Stimulated activated CD4-positive, alpha-beta T cell treated with anti-CD3 and anti-CD28 coated beads, Interleukin-15, amount 100 ng/mL, for 24 hours (primary cell): ENCODE measurements at regions not wholly inside any gene's neighbourhood (a gene's known extent, or its start where the extent isn't known, plus 50 kb on each side); places are given as distances from the start of the nearest gene placed in this dataset.
"Not testable (repeated sequence)": the region's sequence is repeated elsewhere in the genome, so short reads cannot be mapped to it uniquely, and the experiment has no call there.

Source experiments
- DNase-seq: peaks from one replicate; pipeline ENCODE4 v3.0.0-alpha.2; 2020

DNA sequence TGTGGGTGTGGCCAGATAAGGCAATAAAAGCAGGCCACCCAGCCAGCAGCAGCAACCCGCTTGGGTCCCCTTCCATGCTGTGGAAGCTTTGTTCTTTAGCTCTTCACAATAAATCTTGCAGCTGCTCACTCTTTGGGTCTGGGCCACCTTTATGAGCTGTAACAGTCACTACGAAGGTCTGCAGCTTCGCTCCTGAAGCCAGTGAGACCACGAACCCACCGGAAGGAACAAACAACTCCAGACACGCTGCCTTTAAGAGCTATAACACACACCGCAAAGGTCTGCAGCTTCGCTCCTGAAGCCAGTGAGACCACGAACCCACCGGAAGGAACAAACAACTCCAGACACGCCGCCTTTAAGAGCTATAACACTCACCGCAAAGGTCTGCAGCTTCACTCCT, 172.1 kb upstream of the AGTR1 start:
- DNase-seq, result not testable (repeated sequence)

DNA sequence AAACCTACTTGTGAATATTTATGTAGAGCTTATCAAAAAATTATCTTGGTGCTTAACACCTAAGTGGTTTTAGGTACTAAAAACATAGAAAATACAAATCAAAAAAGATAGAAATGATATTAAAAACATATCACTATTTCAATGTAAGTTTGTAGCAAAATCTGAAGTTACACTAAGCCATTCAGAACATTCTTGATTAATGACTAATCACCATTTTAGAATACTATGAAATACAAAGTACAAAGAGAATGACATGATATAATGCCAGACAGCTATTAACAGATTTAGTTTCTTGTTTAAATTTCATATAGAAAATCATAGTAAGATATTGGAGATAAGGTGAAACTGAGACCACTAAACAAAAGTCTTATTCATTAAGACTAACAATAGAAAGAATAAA, 169.7 kb upstream of the AGTR1 start:
- no peak for DNase-seq

DNA sequence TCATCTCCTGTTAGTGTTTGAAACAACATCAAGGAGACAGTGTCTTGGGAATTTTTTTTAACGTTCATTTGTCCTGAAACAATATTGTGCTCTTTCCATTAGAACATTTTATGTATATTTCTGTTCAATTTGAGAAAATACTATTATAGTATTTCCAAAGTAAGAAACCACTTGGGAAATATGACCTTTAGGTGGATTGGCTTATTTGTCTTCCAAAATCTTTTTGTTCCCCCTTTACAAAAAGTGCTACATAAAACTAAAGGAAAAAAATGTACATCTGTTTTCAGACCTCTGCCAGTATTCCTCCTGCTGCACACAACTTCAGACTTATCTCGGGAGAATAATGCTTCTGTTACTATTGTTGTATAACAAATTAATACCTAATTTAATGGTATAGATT, 165.9 kb upstream of the AGTR1 start:
- DNase-seq, result no peak

DNA sequence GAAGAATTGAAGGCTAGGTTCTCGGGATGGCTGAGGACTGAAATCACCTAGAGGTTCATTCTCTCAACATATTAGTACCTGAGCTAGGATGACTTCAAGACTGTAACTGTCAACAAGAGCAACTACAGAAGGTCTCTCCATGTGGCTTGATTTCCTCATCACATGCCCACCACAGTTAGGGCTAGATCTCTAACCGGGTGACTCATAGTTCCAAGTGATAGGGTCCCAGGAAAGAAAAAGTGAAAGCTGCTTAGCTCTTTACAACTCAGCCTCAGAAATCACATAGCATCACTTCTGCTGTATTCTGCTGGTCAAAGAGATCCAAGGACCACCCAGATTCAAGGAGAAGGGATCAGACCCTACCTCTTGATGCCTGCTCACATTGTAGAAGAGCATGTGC, 165.4 kb upstream of the AGTR1 start:
- DNase-seq, result no peak

DNA sequence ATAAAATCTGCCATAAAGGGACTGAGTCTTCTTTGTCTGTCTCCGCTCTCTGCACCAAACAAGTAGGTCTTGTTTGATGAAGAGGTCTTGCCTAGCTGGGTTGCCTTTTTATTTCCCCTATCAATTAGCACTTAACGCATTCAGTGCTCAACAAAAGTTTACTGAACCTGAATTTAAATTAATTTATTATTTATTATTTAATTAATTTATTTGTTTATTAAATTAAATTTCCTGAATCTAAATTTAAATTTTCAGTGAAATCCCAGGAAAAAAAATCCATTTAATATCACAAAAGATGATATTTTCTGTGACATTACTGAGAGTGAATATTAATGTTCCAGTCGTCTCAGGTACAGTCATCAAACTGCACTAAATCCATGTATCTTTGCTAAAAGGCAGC, 164.9 kb upstream of the AGTR1 start:
- DNase-seq, result no peak

DNA sequence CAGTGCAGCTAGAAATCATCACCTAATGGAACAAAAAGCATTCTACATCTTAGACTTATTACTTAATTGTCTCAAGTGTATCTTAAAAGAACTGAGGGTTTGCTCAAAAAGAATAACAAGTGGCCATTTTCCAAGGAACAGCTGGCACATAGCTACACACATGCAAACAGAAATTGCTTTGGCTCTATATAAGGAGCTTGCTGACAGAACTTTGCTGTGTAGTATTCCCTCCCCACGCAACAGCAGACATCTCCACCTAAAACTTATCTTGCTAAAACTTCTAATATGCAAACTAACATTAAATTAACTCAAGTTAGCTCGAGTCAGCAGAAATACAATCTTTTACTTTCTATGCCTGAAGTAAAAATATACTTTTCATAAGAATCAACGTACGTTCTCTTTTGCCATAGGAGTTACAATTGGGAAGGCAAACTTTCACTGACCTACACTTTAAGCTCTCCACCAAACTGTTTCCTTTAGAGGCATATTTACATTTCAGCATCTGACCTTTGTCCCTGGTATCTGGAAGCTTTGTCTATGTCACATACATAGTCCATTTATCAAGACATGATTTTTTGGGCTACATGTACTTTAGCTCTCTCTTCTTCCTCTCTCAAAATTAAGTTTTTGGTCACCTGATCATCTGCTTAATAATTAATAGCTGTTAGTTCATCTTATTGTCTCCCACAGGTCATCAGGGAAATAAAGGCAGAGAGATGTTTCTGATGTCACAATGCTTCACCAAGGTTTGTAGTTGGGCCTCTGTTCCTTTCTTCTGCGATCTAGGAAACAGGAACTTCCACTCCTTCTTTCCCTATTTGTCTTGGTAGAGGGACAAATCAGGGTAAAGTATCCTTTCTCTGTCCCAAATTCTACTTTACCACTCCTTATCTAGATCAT, 163.4 kb upstream of the AGTR1 start:
- no peak for DNase-seq

DNA sequence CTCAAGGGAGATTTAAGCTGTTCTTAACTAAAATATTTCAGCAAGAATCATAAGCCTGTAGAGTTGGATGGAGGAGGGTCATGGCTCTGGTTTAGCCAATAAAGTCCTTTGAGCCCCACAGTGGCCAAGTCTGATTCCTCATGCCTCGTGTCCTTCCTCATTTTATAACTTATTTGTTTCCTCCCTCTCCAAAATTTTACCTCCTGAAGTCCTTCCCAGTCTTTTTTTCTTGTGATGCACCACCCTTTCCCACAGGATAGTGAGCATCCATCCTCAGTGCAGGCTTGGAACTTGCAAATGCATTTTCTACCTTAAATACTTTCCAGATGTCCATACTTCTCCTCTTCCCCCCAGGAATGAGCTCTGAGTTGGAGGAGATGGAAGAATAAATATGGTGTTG, 162.7 kb upstream of the AGTR1 start:
- no peak for DNase-seq

DNA sequence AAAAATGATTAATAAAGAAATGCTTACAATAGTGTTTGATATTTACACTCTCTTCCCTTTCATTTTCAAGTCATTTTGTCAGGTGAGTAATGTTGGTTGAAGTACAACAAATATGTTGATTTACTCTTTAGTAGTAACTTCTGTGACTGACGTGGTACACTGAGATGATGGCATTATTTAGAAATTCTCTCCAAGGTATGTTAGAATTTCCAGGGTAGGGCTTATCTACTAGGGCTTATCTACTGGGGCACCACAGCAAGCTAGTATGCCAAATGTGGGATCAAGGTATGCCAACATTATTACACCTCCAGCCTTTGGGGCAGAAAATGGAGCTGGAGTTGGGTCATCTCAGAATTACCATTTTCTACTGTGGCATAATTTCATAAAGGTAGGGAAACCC, 157.4 kb upstream of the AGTR1 start:
- no peak for DNase-seq

DNA sequence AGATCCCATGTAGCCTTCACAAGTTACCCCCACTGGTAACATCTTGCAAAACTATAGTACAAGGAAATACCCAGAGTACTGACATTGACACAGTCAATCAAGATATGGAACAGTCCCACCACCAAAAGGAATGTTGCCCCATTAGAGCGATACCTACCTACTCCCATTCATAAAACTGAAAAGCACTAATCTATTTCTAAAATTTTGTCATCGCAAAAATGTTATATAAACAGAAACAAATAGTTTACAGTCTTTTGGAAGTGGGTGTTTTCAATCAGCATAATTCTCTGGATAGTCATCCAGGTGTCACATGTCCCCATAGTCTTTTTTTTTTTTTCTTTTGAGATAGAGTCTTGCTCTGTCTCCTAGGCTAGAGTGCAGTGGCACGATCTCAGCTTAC, 156.9 kb upstream of the AGTR1 start:
- DNase-seq, result no peak

DNA sequence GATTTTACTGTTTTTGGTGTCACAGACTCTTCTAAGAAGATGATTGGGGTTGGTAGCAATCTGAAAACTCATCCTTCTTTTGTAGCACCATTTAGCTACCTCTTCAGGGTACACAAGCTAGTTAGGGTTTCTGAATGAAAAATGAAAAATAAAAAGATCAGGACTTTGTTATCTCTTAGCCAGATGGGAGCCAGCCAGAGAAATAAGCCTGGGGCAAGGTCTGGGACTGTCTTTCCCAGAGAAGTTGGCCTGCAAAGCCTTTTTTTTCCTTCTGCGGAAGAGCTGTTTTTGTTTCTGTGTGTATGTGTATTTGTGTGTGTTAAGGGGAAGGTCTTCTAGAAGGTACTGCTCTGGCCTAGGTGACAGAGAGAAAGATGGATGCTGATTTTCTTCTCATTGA, 150.7 kb upstream of the AGTR1 start:
- DNase-seq, result no peak

DNA sequence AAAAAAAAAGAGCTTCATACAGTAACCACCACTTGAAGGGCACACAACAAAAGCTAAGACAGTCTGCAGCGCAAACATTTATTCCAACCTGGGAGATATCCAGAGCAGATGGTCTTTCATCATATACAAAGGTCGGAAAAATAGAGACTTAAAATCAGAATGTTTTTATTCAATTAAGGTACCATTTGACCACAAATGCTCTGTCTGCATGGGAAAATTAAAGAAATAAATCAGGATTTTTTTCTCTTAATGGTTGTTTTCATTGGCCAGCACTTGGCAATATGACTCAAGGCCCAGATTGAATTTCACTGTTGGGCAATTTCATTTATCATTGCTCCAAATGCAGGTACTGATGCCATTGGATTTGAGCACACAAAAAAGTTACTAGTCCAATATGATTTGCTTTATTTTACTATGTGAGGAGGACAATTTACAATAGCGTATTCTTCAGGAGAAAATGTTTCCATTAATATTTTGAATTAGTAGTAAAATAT, 145.9 kb upstream of the AGTR1 start:
- DNase-seq, result no peak

DNA sequence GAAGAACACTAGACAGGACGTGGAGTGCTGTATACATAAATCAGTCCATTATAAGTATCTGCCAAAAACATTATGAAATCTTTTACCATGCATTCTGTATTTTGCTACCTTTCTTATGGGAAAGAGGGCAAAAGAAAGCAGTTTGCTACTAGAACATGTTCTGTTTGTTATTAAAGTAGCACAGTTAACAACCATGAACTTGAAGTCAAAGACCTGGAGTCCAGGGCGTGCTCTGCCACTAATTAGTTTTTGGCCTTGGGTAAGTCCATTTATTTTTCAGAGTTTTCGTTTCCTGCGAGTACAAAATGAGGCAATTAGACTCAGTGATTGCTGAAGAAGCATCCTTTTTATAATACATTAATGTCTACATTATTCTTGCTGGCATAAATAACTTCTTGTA, 143.3 kb upstream of the AGTR1 start:
- DNase-seq, result no peak

DNA sequence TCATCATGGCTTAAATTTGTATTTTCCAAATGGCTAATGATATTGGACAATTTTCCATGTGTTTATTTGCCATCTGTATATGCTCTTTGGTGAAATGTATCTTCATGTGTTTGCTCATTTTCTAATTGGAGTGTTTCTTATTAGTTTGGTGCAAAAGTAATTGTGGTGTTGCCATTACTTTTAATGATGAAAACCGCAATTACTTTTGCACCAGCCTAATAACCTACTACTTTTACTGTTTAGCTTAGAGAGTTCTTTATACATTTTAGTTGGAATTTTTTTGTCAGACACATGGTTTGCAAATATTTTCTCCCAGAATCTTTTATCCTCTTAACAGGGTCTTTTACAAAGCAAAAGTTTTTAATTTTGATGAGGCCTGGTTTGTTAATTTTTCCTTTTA, 141.0 kb upstream of the AGTR1 start:
- no peak for DNase-seq

DNA sequence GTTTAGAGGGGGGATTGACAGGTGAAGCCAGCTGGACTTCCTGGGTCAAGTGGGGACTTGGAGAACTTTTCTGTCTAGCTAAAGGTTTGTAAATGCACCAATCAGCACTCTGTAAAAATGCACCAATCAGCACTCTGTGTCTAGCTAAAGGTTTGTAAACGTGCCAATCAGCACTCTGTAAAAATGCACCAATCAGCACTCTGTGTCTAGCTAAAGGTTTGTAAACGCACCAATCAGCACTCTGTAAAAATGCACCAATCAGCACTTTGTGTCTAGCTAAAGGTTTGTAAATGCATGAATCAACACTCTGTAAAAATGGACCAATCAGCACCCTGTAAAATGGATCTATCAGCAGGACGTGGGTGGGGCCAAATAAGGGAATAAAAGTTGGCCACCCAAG, 120.1 kb upstream of the AGTR1 start:
- not testable (repeated sequence) for DNase-seq

DNA sequence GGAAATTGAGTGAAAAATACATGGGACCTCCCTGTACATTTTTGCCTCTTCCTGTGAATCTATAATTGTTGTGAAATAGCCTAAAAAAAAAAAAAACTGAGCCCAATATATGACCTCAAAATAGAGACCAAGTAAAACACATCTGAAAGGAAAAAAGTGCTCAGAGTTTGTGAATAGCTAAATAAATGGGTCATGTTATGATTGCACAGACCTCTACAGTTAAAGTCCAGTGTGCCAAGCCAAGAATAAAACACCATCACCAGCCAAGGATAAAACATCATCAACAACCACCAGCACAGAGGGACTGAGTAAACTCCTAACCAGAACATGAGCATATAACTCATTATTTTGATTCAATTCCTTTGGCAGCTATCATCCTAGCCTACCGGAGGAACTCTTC, 115.6 kb upstream of the AGTR1 start:
- no peak for DNase-seq

DNA sequence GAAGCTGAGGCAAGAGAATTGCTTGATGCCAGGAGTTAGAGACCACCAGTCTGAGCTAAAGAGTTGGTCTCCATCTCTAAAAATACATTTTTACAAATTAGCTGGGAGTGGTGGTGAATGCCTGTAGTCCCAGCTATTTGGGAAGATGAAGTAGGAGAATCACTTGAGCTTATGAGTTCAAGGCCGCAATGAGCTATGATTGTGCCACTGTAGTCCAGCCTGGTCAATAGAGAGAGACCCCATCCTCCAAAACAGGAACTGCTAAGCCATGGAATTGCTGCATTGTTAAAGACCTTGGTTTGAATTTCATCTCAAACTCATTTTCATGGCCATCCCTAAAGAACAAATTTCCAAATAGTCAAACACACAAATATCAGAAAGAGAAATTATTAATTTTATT, 113.9 kb upstream of the AGTR1 start:
- DNase-seq, result no peak

DNA sequence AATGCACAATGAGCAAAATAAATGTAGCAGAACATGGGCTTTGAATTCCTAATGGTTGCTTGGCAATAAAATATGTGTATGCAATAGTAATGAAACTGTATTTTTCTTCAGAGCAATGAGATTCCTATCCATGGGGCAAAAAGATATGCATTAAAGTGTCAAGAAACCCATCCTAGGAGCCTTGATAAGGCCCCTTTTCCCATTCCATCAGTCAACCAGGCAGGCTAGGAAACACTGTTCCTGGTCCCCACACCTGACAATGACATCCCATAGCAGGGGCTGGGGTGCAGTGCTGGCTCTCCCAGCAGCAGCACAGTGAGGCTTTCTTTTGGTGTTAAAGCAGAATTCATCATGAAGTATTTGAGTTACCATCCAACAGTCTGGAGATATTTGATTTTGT, 113.3 kb upstream of the AGTR1 start:
- DNase-seq, result no peak

DNA sequence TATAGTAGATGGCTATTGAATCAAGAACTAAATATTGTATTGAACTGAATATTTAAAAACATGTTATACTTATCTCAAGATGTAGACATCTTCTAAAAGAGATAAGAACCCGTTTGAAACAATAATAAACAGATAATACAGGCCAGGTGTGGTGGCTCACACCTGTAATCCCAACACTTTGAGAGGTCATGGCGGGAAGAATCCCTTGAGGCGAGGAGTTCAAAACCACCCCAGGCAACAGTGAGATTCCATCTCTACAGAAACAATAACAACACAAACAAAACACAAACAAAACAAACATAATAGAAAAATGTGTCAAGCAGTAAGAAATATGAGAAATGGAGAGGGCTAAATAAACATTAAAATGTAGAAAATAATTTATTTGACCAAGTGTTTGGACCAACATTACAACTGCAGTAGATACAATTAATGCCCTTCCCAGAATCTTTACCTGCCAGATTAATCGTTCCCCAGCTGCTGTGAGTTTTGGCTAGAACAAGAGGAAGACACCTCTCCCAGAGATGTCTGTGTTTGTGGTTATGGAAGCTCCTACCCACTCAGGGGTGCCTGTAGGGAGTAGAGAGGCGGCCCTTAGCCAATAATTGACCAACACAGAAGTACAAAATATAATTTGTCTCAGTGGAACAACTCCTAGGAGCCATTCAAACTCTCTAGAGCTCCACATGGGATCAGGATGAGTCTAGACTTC, 111.9 kb upstream of the AGTR1 start:
- DNase-seq, result no peak

DNA sequence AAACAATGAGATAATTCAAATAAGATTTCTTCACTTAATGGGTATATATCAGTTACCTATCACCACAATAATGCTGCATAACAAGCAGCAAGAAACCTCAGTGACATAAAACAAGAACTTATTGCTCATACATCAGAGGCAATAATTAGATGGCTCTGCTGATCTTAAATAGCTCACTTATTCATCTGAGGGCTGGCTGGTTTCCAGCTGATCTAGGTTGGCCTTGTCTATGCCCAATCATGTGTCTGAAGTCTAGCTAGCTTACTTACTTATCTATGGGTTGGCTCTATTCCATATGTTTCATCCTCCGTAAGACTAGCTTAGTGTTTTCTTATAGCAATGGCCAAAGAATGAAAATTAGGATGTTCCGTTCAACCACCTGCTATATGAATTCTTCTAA, 109.4 kb upstream of the AGTR1 start:
- no peak for DNase-seq

DNA sequence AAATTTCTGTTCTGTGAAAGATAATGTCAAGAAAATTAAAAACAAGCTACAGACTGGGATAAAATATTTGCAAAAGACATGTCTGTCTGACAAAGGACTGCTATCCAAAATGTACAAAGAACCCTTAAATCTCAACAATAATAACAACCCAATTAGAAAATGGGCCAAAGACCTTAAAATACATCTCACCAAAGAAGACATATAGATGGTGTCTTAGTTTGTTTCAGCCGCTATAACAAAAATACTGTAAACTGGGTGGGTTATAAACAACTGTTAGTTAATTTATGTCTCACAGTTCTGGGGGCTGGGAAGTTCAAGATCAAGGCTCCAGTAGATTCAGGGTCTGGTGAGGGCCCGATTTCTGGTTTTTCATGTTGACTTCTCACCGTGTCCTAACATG, 106.2 kb upstream of the AGTR1 start:
- DNase-seq, result no peak

DNA sequence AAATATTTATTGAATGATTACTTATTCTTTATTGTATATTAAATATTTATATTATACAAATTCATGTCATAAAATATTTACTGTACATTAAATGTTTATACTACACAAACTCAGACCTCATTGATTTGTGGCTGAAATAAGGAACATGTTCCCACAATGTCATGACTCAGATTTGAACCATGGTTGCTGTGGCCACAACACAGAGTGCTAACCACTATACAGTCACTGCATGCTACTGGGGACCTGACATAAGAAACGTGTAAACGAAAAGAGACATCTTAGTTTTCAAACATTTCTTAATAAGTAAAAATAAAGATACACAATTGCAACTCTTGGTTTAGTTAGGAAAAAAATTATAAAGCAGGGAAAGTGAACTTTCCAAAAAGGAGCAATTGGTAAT, 99.1 kb upstream of the AGTR1 start:
- no peak for DNase-seq

DNA sequence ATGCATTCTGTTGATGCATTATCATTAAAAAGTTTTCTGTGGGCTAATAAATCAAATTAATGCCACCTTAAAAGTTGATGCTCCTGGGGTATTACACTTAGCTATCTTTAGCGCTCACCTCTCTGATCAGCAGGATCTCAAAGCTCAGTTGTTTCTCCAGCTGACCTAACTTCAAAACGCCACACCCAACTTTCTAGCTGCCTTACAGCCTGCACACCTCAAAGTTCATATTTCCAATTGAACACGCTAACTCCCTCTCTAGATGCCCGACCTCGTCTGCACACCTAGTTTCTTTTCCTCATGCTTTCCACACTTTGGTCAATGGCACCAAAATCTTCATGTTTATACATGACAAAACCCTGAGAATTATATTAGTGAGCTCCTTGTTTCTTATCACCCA, 98.2 kb upstream of the AGTR1 start:
- no peak for DNase-seq

DNA sequence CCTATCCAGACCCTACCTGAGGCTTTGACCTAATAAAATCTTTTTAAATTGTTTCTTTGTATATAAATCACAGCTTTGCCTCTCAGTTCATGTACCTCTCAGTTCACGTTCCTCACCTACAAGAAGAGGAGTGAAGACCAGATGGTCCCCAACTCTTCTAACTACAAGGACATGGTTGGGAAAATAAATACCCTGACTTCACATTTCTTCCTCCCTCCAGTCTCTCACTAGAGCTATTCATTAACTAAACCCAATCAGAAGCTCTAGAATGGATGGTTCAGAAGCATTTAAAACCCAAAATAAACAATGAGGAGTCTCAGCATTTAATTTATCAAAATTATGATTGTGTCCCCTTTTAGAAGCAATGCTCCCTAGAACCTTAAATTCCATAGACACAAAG, 97.3 kb upstream of the AGTR1 start:
- no peak for DNase-seq
